Upper lobe of left lung (tissue), 6 donors: ENCODE measurements at regions not wholly inside any gene's neighbourhood (a gene's known extent, or its start where the extent isn't known, plus 50 kb on each side); places are given as distances from the start of the nearest gene placed in this dataset.
A peak's percentile ranks its signal among the peaks of the same experiment; 100 is the strongest.

Experiments used
- ATAC-seq, 2 donors: fragments of 200-7000 bp; cut with Tn5 transposase; one replicate each; pipeline ENCODE4 v1.9.1; 2022; ENCODE audit warnings: mild to moderate bottlenecking in 2 of 2, moderate library complexity in 2 of 2; ENCODE audit not compliant: low FRiP score in 2 of 2
- DNase-seq, 2 donors: peaks; one replicate each; pipeline ENCODE4 v3.0.0-alpha.2; 2019 to 2020
- H3K27ac ChIP-seq, 4 donors: fragments of 200-600 bp; sonication (generic); one replicate each; pipeline ENCODE4 v1.5.1; 2016 to 2019
- H3K27me3 ChIP-seq, 4 donors: fragments of 200-600 bp; sonication (generic); one replicate each; pipeline ENCODE4 v1.5.1; 2017 to 2019
- H3K36me3 ChIP-seq, 4 donors: fragments of 200-600 bp; sonication (generic); one replicate each; pipeline ENCODE4 v1.5.1; 2016 to 2019
- H3K4me1 ChIP-seq, 4 donors: fragments of 200-600 bp; sonication (generic); one replicate each; pipeline ENCODE4 v1.5.1; 2018 to 2019
- H3K4me3 ChIP-seq, 4 donors: fragments of 200-600 bp; sonication (generic); one replicate each; pipeline ENCODE4 v1.5.1; 2017 to 2019; ENCODE audit warnings: mild to moderate bottlenecking in 2 of 4, moderate library complexity in 1 of 4
- H3K9me3 ChIP-seq, 4 donors: fragments of 200-600 bp; sonication (generic); one replicate each; pipeline ENCODE4 v1.5.1; 2018 to 2019
- EP300 ChIP-seq, 4 donors: sonication (generic); formaldehyde crosslinking; IDR thresholded peaks; one replicate each; pipeline ENCODE4 v1.5.1; 2017; ENCODE audit warnings: antibody characterized with exemption in 4 of 4, control low read depth in 2 of 4
- POLR2A ChIP-seq, 4 donors: fragments of 450-650 bp; IDR thresholded peaks; one replicate each; pipeline ENCODE4 v1.5.1; 2016 to 2017; ENCODE audit warnings: antibody characterized with exemption in 4 of 4, mild to moderate bottlenecking in 2 of 4
- POLR2AphosphoS5 ChIP-seq, 2 donors: sonication (generic); formaldehyde crosslinking; IDR thresholded peaks; one replicate each; pipeline ENCODE4 v1.5.1; 2017; ENCODE audit warnings: antibody characterized with exemption in 2 of 2
- WGBS, 2 donors: methylation state at CpG; one replicate each; pipeline ENCODE4 v1.1.5; 2017 to 2018; 5-methylcytosine and 5-hydroxymethylcytosine counted together
- TF ChIP-seq, protein P1 (sequence below), 6 experiments: fragments of 450-650 bp in 4 of 6; fragments of 200-600 bp in 2 of 6; sonication (generic) in 2 of 6; IDR thresholded peaks; one replicate each; pipeline ENCODE4 v1.5.1; 2016 to 2019; ENCODE audit warnings: antibody characterized with exemption in 6 of 6
- donor health status: DM: no; HTN: no; CAD: no; lungs with moderate emphysema.
- donor health status: DM: no; HTN: yes; CAD: no; lungs with severe emphysema.

DNA sequence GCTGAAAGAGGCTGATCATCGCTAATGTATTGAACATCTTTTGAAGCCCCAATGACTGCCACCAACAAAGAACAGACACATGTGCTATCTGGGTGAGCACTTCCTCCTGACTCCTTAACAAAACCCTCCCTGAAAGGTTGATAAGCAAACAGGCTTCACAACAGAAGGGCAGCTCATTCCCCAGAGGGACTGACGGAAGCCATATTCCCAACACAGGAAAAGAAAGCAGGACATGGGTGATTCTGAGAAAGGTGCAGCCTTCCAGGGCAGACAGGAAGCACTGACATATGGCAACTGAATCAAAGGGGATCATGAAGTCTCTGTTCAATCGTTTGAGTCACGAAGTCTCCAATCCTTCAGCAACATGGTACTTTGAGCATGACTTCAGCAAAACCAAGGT is 929.0 kb downstream of the MCTP2 start:
- ATAC-seq (no peak), DNase-seq (no peak)
- peaks cover 0 to 4% (median 0%) of the 10 kb centered on the region in 4 donors for H3K9me3 ChIP-seq
- H3K36me3 ChIP-seq = no peaks in the 10 kb centered on the region
- H3K4me3 ChIP-seq = no peak overlapping the region
- H3K4me1 ChIP-seq = no peaks in the 10 kb centered on the region
- TF ChIP-seq POLR2A (IDR thresholded peaks at IDR 0.05) = no peak
- TF ChIP-seq EP300 (IDR thresholded peaks at IDR 0.05) = no peak
- TF ChIP-seq POLR2AphosphoS5 (IDR thresholded peaks at IDR 0.05) = no peak
- TF ChIP-seq, protein P1, sequence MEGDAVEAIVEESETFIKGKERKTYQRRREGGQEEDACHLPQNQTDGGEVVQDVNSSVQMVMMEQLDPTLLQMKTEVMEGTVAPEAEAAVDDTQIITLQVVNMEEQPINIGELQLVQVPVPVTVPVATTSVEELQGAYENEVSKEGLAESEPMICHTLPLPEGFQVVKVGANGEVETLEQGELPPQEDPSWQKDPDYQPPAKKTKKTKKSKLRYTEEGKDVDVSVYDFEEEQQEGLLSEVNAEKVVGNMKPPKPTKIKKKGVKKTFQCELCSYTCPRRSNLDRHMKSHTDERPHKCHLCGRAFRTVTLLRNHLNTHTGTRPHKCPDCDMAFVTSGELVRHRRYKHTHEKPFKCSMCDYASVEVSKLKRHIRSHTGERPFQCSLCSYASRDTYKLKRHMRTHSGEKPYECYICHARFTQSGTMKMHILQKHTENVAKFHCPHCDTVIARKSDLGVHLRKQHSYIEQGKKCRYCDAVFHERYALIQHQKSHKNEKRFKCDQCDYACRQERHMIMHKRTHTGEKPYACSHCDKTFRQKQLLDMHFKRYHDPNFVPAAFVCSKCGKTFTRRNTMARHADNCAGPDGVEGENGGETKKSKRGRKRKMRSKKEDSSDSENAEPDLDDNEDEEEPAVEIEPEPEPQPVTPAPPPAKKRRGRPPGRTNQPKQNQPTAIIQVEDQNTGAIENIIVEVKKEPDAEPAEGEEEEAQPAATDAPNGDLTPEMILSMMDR (IDR thresholded peaks at IDR 0.05) = no peak
- 62 to 85% methylated on average over 4 of the region's 4 CpGs for WGBS, 2 donors
- H3K27ac ChIP-seq = no peak overlapping the region
- no peaks in the 10 kb centered on the region for H3K27me3 ChIP-seq

DNA sequence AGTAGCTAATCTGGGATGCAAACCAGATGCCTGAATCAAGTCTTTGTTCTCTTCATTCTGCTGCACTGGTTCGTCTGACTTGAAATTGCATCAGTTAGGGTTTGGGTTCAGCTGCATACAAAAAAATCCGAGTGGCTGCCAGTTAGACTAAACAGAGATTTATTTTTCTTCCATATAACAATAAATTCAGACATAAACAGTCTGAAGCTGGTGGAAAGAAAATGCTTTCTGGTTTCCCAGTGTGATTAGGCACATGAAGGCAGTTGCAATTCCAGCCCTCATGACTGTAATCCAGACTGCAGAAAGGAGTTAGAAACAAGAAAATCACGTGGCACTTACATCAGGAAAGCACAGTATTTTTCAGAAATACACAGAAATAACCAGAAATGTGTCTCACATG is 930.7 kb downstream of the MCTP2 start:
- no peak for TF ChIP-seq POLR2AphosphoS5 (IDR thresholded peaks at IDR 0.05)
- no peak for TF ChIP-seq POLR2A (IDR thresholded peaks at IDR 0.05)
- TF ChIP-seq, protein P1 (IDR thresholded peaks at IDR 0.05) = no peak
- no peak for TF ChIP-seq EP300 (IDR thresholded peaks at IDR 0.05)
- Histone ChIP-seq H3K4me1 (no peaks in the 10 kb centered on the region), H3K4me3 (no peak overlapping the region), H3K27ac (no peak overlapping the region), H3K9me3 (peaks cover 0 to 4% (median 0%) of the 10 kb centered on the region in 4 donors), H3K36me3 (no peaks in the 10 kb centered on the region), H3K27me3 (no peaks in the 10 kb centered on the region)
- ATAC-seq (no peak), DNase-seq (no peak)
- WGBS, 2 donors = 51 to 65% methylated on average over 3 of the region's 3 CpGs

DNA sequence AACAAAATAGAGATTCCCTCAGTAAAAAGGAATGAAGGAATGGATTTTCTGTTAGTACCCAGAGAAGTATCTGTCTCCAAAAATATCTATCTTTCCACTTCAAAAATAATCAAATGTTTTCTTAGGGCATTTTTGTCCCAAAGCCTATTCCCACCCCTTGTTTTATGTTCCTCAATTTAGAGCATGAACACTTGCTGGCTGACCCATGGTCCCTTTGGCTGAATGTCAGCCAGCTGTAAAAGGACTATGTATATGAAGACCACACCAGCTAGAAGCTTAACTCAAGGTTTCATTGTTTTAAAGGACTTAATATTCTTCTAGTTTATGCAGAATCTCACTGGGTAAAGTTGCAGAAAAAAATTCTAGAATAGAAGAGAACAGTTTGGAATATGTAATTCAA is 931.2 kb downstream of the MCTP2 start:
- no peak overlapping the region for H3K4me3 ChIP-seq
- no peak overlapping the region for H3K27ac ChIP-seq
- ATAC-seq (no peak), DNase-seq (no peak)
- H3K4me1 ChIP-seq = no peaks in the 10 kb centered on the region
- no peak for TF ChIP-seq POLR2AphosphoS5 (IDR thresholded peaks at IDR 0.05)
- no peak for TF ChIP-seq POLR2A (IDR thresholded peaks at IDR 0.05)
- H3K36me3 ChIP-seq = no peaks in the 10 kb centered on the region
- no peaks in the 10 kb centered on the region for H3K27me3 ChIP-seq
- H3K9me3 ChIP-seq = peaks cover 0 to 4% (median 0%) of the 10 kb centered on the region in 4 donors

DNA sequence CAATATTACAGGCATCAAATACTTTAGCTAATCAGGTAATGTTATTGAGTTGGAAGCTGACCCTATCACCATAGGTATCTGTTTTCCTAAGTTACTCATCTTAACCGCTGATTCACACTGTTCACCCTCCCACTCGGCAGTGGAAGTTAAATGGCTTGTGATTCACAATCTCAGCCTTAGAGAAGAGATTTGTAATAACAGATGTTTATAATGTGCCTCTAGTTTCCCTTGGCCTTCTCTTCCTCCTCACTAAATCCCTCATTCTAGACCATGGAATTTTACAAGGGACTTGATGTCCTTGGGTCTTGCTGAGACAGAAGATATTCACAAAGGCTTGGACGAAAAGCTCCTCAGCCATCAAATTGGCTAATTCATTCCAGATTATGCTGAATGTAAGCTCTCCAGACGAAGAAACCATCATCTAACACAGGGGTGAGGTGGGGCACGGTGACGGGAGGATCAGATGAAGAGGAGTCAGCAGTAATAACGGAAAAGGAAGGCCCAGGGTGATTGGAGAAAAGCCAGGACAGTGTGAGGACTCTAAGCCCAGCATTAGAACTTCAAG is 931.7 kb downstream of the MCTP2 start:
- H3K36me3 ChIP-seq = no peaks in the 10 kb centered on the region
- TF ChIP-seq, protein P1 (IDR thresholded peaks at IDR 0.05) = no peak
- TF ChIP-seq EP300 (IDR thresholded peaks at IDR 0.05) (no peak), POLR2AphosphoS5 (IDR thresholded peaks at IDR 0.05) (no peak), POLR2A (IDR thresholded peaks at IDR 0.05) (no peak)
- no peak overlapping the region for H3K27ac ChIP-seq
- 71 to 77% methylated on average over 7 of the region's 7 CpGs for WGBS, 2 donors
- no peaks in the 10 kb centered on the region for H3K4me1 ChIP-seq
- peak in 1 of 2 donors; percentile 68 for ATAC-seq
- H3K9me3 ChIP-seq = peaks cover 0 to 4% (median 0%) of the 10 kb centered on the region in 4 donors
- no peak for DNase-seq
- H3K4me3 ChIP-seq = no peak overlapping the region
- H3K27me3 ChIP-seq = no peaks in the 10 kb centered on the region

DNA sequence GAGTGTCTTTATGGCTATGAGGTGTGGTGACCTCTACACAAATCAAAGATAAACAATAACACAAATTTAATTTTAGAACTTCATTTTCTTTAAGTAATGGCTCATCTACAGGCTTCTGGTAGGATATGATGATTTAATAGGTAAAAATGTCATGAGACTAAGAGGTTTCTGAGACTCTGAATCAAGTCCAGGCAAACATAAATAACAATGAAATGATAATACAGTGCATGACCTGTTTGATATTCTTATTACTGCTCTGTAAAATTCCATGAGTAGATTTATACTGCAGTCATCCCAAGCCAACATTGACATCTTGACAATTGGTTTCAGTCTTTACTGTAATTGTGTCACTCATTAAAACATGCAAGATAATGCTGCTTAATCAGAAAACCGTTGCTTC is 936.8 kb downstream of the MCTP2 start:
- no peaks in the 10 kb centered on the region for H3K27me3 ChIP-seq
- H3K4me3 ChIP-seq = no peak overlapping the region
- H3K27ac ChIP-seq = no peak overlapping the region
- TF ChIP-seq POLR2A (IDR thresholded peaks at IDR 0.05) = no peak
- TF ChIP-seq EP300 (IDR thresholded peaks at IDR 0.05) = no peak
- H3K4me1 ChIP-seq = peaks cover 0 to 4% (median 0%) of the 10 kb centered on the region in 4 donors
- WGBS, 2 donors = 43 to 56% methylated on average over 1 of the region's 1 CpG
- DNase-seq = no peak
- ATAC-seq = no peak
- no peaks in the 10 kb centered on the region for H3K36me3 ChIP-seq
- peaks cover 0 to 4% (median 0%) of the 10 kb centered on the region in 4 donors for H3K9me3 ChIP-seq

DNA sequence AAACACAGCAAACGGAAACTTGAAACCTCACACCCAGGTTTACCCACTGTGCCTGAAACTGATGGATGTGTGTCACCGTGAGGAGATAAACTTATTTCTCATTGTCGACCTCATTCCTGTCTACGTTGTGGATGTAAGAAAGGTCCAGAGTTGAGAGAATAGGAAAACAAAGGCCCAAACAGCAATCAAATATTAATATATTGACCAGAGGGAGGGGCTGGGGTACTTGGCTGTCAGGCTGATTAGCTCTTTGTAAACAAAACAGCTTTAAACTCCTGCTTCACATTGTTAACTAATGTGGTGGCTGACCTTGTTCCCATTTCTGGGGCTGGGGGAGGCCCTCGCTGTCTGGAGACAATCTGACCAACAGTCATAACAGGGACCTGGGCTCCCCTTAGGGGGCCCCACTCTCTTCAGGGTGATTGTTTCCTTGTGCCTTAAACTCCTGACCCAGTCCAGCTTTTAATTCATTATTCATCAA is 937.6 kb downstream of the MCTP2 start:
- ATAC-seq = no peak
- H3K27ac ChIP-seq = no peak overlapping the region
- WGBS, 2 donors = 32 to 33% methylated on average over 5 of the region's 5 CpGs
- peaks cover 0 to 4% (median 0%) of the 10 kb centered on the region in 4 donors for H3K4me1 ChIP-seq
- no peak overlapping the region for H3K4me3 ChIP-seq
- H3K9me3 ChIP-seq = peaks cover 0 to 4% (median 0%) of the 10 kb centered on the region in 4 donors
- no peak for TF ChIP-seq POLR2A (IDR thresholded peaks at IDR 0.05)
- TF ChIP-seq, protein P1 (IDR thresholded peaks at IDR 0.05) = no peak
- no peak for TF ChIP-seq POLR2AphosphoS5 (IDR thresholded peaks at IDR 0.05)
- H3K36me3 ChIP-seq = no peaks in the 10 kb centered on the region
- H3K27me3 ChIP-seq = no peaks in the 10 kb centered on the region
- no peak for DNase-seq
